Lower leg skin (tissue), 4 donors: ENCODE measurements at regions not wholly inside any gene's neighbourhood (a gene's known extent, or its start where the extent isn't known, plus 50 kb on each side); places are given as distances from the start of the nearest gene placed in this dataset.

Source experiments
- DNase-seq, 2 donors: peaks; one replicate each; pipeline ENCODE4 v3.0.0-alpha.2; 2019; ENCODE audit warnings: low spot score in 2 of 2
- H3K4me3 ChIP-seq: fragments of 200-600 bp; sonication (generic); 2 replicates; pipeline ENCODE4 v1.5.1; 2017; ENCODE audit warnings: mild to moderate bottlenecking, low read depth; ENCODE audit not compliant: poor library complexity, severe bottlenecking
- POLR2A ChIP-seq, 2 donors: fragments of 450-650 bp; IDR thresholded peaks; one replicate each; pipeline ENCODE4 v1.6.1; 2016 to 2017; ENCODE audit warnings: antibody characterized with exemption in 2 of 2, mild to moderate bottlenecking in 1 of 2, moderate library complexity in 1 of 2
- WGBS, 2 donors: methylation state at CpG; one replicate each; pipeline ENCODE4 v1.1.5; 2018; 5-methylcytosine and 5-hydroxymethylcytosine counted together
- intact Hi-C: fragments of 100-400 bp; cut with DNase I; formaldehyde crosslinking; loops from one replicate; pipeline ENCODE4 v1.15.0; 2023; ENCODE audit warnings: low total_unique reads
- TF ChIP-seq, protein P1 (sequence below), 3 donors: fragments of 450-650 bp; IDR thresholded peaks; one replicate each; pipeline ENCODE4 v1.5.1; 2016; ENCODE audit warnings: antibody characterized with exemption in 3 of 3, mild to moderate bottlenecking in 3 of 3, moderate library complexity in 2 of 3

GRCh38 chr11:27926486-27926885 lies 181.5 kb downstream of the KIF18A start:
- H3K4me3 ChIP-seq = no peak overlapping the region
- TF ChIP-seq, protein P1, sequence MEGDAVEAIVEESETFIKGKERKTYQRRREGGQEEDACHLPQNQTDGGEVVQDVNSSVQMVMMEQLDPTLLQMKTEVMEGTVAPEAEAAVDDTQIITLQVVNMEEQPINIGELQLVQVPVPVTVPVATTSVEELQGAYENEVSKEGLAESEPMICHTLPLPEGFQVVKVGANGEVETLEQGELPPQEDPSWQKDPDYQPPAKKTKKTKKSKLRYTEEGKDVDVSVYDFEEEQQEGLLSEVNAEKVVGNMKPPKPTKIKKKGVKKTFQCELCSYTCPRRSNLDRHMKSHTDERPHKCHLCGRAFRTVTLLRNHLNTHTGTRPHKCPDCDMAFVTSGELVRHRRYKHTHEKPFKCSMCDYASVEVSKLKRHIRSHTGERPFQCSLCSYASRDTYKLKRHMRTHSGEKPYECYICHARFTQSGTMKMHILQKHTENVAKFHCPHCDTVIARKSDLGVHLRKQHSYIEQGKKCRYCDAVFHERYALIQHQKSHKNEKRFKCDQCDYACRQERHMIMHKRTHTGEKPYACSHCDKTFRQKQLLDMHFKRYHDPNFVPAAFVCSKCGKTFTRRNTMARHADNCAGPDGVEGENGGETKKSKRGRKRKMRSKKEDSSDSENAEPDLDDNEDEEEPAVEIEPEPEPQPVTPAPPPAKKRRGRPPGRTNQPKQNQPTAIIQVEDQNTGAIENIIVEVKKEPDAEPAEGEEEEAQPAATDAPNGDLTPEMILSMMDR (IDR thresholded peaks at IDR 0.05) = no peak
- no peak for TF ChIP-seq POLR2A (IDR thresholded peaks at IDR 0.05)
- 73 to 74% methylated on average over 2 of the region's 2 CpGs for WGBS, 2 donors
- DNase-seq = no peak
- intact Hi-C loops = no loop called here

DNA sequence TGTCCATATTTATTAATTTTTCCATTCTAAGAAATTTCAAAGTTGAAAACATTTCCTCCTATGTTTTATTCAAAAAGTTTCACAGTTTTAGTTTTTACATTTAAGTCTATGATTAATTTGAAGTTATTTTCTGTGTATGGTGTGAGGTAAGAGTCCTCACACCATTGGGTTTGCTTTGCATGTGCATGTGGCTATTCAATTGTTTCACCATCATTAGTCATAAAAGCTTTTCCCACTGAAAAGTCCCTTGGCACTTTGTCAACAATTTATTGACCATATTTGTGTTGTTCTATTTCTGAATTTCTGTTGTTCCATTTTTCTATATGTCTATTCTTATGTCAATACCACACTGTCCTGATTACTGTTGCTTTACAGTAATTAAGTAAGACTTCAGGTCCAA lies 186.5 kb downstream of the KIF18A start:
- intact Hi-C loops = no loop called here
- TF ChIP-seq POLR2A (IDR thresholded peaks at IDR 0.05) = no peak
- TF ChIP-seq, protein P1 (IDR thresholded peaks at IDR 0.05) = no peak
- DNase-seq = no peak
- H3K4me3 ChIP-seq = no peak overlapping the region

DNA sequence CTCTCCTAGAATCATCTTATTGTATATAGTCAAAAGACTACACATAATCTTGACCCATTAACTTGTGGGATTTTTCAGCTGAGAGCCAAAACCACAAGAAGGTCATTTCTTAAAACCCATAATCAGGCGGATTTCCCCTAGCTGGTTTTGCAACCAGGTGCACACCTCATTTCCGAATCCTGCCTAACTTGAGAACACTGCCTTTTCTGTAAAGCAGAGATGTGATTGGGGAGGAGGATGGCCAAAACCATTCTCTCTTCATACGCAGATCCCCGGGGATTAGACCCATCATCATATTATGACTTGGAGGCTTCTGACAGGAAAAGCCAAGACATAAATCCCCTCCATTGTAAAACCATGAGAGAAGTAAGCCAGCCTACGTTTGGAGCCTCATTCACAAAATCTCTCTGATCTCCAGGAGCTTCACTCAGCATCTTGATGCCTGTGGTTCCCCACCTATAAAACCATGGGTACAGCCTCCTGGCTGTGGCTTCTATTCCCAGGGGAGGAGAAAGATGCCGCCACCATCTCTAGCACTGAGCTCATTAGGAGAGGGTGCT lies 191.3 kb downstream of the KIF18A start:
- no peak overlapping the region for H3K4me3 ChIP-seq
- WGBS, 2 donors = 68 to 71% methylated on average over 6 of the region's 6 CpGs
- TF ChIP-seq, protein P1 (IDR thresholded peaks at IDR 0.05) = no peak
- TF ChIP-seq POLR2A (IDR thresholded peaks at IDR 0.05) = no peak
- DNase-seq = no peak
- intact Hi-C loops = no loop called here

DNA sequence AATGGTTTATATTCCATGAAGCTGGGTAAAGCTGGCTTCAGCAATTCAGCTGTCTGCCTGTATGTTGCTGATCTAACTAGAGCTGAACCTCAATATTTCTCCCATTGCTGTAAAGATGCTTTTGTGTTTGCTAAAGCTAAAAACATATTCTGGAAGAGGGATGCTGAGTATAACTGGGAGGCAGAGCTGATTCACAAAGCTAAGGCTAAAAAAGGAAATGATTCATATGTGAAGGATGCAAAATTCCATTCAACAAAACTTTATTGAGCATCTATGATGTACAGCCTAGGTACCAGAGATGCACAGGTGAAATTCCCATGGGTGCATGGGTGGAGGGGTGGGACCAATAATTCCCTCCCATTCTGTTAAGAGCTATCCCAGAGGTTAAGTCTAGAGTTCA lies 193.9 kb downstream of the KIF18A start:
- DNase-seq = no peak

DNA sequence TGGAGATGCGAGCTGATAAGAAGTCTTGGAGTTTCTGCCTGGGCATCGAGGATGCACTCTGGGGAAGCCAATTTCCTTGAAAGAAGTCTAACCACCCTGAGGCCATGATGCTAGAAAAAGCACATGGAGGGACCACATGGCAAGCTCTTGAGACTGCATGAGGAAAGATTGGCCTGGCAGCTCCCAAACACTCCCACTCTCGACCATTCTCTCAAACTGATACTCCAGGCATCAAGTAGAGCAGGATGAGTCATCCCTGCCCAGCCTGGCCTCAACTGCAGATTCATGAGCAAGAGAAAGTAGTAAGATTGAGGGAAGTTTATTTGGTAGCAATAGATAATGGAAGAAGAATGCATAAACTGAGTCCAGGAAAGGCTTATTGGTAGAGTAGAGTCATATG lies 194.3 kb downstream of the KIF18A start:
- no peak for DNase-seq
- TF ChIP-seq, protein P1 (IDR thresholded peaks at IDR 0.05) = no peak
- TF ChIP-seq POLR2A (IDR thresholded peaks at IDR 0.05) = no peak
- H3K4me3 ChIP-seq = no peak overlapping the region
- intact Hi-C loops = no loop called here
- 65 to 66% methylated on average over 3 of the region's 3 CpGs for WGBS, 2 donors

More for the DNA sequence above, 193.9 kb downstream of the KIF18A start:
- intact Hi-C loops = no loop called here
- no peak for TF ChIP-seq POLR2A (IDR thresholded peaks at IDR 0.05)
- TF ChIP-seq, protein P1 (IDR thresholded peaks at IDR 0.05) = no peak
- H3K4me3 ChIP-seq = no peak overlapping the region

DNA sequence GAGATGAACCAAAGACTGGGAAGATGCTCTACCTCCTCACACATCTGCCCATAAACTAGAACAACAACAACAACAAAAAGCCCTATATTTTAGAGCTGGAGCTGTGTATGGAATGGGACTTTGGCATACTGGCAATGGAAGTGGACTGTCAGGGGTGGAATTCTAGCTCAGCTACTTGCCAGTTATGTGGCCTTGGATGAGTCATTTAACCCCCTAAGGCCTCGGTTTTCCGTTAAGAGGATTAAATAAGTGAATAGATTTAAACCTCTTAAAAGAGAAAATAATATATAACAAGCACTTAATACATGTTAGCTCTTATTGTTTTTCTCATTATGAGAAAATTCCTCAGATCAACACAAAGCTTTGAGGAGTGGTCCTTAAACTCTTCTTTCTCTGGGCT lies 195.0 kb downstream of the KIF18A start:
- 71 to 77% methylated on average over 2 of the region's 2 CpGs for WGBS, 2 donors
- intact Hi-C loops = no loop called here

More for the DNA sequence above, 195.0 kb downstream of the KIF18A start:
- H3K4me3 ChIP-seq = no peak overlapping the region
- no peak for TF ChIP-seq POLR2A (IDR thresholded peaks at IDR 0.05)
- TF ChIP-seq, protein P1 (IDR thresholded peaks at IDR 0.05) = no peak
- DNase-seq = no peak
